Heart left ventricle (tissue), 16 donors: ENCODE measurements at regions not wholly inside any gene's neighbourhood (a gene's known extent, or its start where the extent isn't known, plus 50 kb on each side); places are given as distances from the start of the nearest gene placed in this dataset.

Experiments
- ATAC-seq, 4 donors: fragments of 200-7000 bp; cut with Tn5 transposase; one replicate each; pipeline ENCODE4 v1.9.1; 2020 to 2022; ENCODE audit warnings: moderate library complexity in 4 of 4, mild to moderate bottlenecking in 3 of 4, moderate number of reproducible peaks in 1 of 4
- DNase-seq, 5 donors: peaks; one replicate each; pipeline ENCODE4 v3.0.0-alpha.2; 2020
- H3K27ac ChIP-seq, 12 donors: fragments of 200-600 bp; sonication (generic) in 4 of 12; one replicate each; pipeline versions ENCODE4 v1.5.0 to v1.8.0; 2016 to 2022; ENCODE audit warnings: mild to moderate bottlenecking in 2 of 12
- H3K27me3 ChIP-seq, 9 donors: fragments of 200-600 bp; sonication (generic) in 2 of 9; one replicate each; pipeline versions ENCODE4 v1.5.1 to v1.8.0; 2016 to 2022; ENCODE audit warnings: mild to moderate bottlenecking in 3 of 9
- H3K36me3 ChIP-seq, 9 donors: fragments of 200-600 bp; sonication (generic) in 2 of 9; one replicate each; pipeline versions ENCODE4 v1.5.0 to v1.8.0; 2018 to 2022; ENCODE audit warnings: mild to moderate bottlenecking in 2 of 9
- H3K4me1 ChIP-seq, 12 donors: fragments of 200-600 bp; sonication (generic) in 4 of 12; one replicate each; pipeline versions ENCODE4 v1.5.0 to v1.8.0; 2016 to 2022; ENCODE audit warnings: mild to moderate bottlenecking in 3 of 12
- H3K4me3 ChIP-seq, 12 donors: fragments of 200-600 bp; sonication (generic) in 4 of 12; one replicate each; pipeline versions ENCODE4 v1.5.0 to v1.8.0; 2017 to 2022; ENCODE audit warnings: mild to moderate bottlenecking in 9 of 12, moderate library complexity in 4 of 12
- H3K9me3 ChIP-seq, 12 donors: fragments of 200-600 bp; sonication (generic) in 4 of 12; one replicate each; pipeline versions ENCODE4 v1.5.0 to v1.8.0; 2016 to 2022; ENCODE audit warnings: mild to moderate bottlenecking in 1 of 12
- POLR2A ChIP-seq, 2 donors: fragments of 450-650 bp; IDR thresholded peaks; one replicate each; pipeline ENCODE4 v1.6.1; 2017; ENCODE audit warnings: antibody characterized with exemption in 2 of 2, mild to moderate bottlenecking in 2 of 2, moderate library complexity in 2 of 2
- WGBS, 4 donors: extraction: QIAGEN DNeasy Blood & Tissue Kit in 2 of 4; methylation state at CpG; one replicate each; pipeline versions ENCODE4 v1.1.5 to v1.1.7; 2013 to 2018; 5-methylcytosine and 5-hydroxymethylcytosine counted together
- intact Hi-C, 10 donors: fragments of 100-400 bp; cut with DNase I; formaldehyde crosslinking; loops; one replicate each; pipeline versions ENCODE4 v1.11.1 to v1.14.2; 2022
- TF ChIP-seq, protein P1 (sequence below), 12 donors: fragments of 200-600 bp; sonication (generic) in 4 of 12; IDR thresholded peaks; one replicate each; pipeline versions ENCODE4 v1.5.0 to v1.8.0; 2018 to 2022; ENCODE audit warnings: antibody characterized with exemption in 12 of 12, mild to moderate bottlenecking in 5 of 12
- donor health status: ischemic (EF 13 %, LVEDD 7.1; RV severe dilation, severe dysfunction).
- donor health status: healthy with polysubstance abuse.
- donor health status: DM: no; HTN: yes; CAD: no.
- donor health status: DM: no; HTN: no; CAD: no.
- donor health status: ischemic (EF 25% LVEDD 6.9; RV normal size, moderate dysfunction).
- donor health status: ischemic (EF 25% LVEDD 5.7; RV mildly dilated, moderate dysfunction).
- donor health status: healthy.
- donor health status: DM: yes; HTN: yes; CAD: no.
- donor health status: ischemic (EF 35%, LVEDD 5.7; RV mildly dilated, moderate dysfunction).
- donor health status: nonischemic (EF 11% LVEDD 7.7; RV severe dilation, severe dysfunction).
- donor health status: DM: yes; HTN: yes; CAD: no.
- donor health status: PGD.
- donor health status: ischemic (EF 29% LVEDD 5.4; RV normal size, mild dysfunction).
- donor health status: nonischemic (EF 23%, LVEDD 6.1; RV moderate dilation, normal function).

DNA sequence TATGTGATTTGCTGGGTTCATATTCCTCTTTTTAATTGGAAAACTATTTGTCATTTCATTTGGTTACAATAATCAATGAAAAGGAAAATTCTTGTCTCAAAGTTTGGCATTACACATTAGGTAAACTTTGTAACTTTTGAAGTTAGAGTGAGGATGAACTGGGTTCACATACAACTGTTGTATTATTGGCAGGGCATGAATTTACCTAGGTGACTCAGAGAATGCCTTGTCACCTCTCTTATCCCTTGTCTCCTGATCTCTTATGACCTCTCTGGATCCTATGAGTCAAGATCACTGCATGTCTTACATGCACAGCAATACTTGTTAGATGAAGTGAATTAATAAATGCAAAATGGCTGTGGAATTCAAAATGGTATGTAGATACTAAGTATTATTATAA is 563.4 kb upstream of the GCFC2 start:
- H3K27me3 ChIP-seq, result no peaks in the 10 kb centered on the region
- no peak for TF ChIP-seq POLR2A (IDR thresholded peaks at IDR 0.05)
- TF ChIP-seq, protein P1, sequence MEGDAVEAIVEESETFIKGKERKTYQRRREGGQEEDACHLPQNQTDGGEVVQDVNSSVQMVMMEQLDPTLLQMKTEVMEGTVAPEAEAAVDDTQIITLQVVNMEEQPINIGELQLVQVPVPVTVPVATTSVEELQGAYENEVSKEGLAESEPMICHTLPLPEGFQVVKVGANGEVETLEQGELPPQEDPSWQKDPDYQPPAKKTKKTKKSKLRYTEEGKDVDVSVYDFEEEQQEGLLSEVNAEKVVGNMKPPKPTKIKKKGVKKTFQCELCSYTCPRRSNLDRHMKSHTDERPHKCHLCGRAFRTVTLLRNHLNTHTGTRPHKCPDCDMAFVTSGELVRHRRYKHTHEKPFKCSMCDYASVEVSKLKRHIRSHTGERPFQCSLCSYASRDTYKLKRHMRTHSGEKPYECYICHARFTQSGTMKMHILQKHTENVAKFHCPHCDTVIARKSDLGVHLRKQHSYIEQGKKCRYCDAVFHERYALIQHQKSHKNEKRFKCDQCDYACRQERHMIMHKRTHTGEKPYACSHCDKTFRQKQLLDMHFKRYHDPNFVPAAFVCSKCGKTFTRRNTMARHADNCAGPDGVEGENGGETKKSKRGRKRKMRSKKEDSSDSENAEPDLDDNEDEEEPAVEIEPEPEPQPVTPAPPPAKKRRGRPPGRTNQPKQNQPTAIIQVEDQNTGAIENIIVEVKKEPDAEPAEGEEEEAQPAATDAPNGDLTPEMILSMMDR (IDR thresholded peaks at IDR 0.05), result no peak
- peaks cover 0 to 4% (median 0%) of the 10 kb centered on the region in 12 donors for H3K4me1 ChIP-seq
- intact Hi-C loops, result no loop called here
- no peaks in the 10 kb centered on the region for H3K36me3 ChIP-seq
- ATAC-seq (no peak), DNase-seq (no peak)
- no peak overlapping the region for H3K27ac ChIP-seq
- H3K9me3 ChIP-seq, result no peaks in the 10 kb centered on the region
- no peak overlapping the region for H3K4me3 ChIP-seq

DNA sequence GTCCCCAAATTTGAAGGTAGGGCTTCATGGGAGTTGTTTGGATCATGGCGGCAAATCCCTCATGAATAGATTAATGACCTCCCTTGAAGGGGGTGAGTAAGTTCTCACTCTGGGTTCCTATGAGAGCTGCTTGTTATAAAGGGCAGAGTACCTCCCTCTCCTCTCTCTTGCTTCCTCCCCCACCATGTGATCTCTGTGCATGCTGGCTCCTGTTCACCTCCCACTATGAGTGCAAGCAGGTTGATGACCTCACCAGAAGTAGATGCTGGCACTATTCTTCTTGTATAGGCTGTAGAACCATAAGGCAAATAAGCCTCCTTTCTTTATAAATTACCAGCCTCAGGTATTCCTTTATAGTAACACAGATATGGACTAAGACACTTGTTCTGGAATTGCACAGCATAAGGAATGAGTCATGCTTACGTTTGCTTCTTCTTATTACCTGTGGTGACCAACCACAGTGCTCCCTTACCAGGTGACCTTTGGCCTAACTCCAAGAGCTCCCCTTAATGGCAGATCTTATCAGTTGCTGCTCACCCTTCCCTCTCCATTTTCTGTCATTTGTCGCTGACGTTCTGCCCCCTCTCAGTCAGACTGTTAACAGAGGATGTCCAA is 559.5 kb upstream of the GCFC2 start:
- Histone ChIP-seq H3K27me3 (no peaks in the 10 kb centered on the region), H3K4me1 (peaks cover 0 to 4% (median 0%) of the 10 kb centered on the region in 12 donors), H3K27ac (no peak overlapping the region), H3K9me3 (peaks cover 0 to 4% (median 0%) of the 10 kb centered on the region in 12 donors), H3K36me3 (no peaks in the 10 kb centered on the region), H3K4me3 (no peak overlapping the region)
- intact Hi-C loops, result no loop called here
- 79 to 89% (median 85%) methylated on average over 4 of the region's 4 CpGs for WGBS, 4 donors
- TF ChIP-seq POLR2A (IDR thresholded peaks at IDR 0.05), result no peak
- TF ChIP-seq, protein P1 (IDR thresholded peaks at IDR 0.05), result no peak
- ATAC-seq (no peak), DNase-seq (no peak)

DNA sequence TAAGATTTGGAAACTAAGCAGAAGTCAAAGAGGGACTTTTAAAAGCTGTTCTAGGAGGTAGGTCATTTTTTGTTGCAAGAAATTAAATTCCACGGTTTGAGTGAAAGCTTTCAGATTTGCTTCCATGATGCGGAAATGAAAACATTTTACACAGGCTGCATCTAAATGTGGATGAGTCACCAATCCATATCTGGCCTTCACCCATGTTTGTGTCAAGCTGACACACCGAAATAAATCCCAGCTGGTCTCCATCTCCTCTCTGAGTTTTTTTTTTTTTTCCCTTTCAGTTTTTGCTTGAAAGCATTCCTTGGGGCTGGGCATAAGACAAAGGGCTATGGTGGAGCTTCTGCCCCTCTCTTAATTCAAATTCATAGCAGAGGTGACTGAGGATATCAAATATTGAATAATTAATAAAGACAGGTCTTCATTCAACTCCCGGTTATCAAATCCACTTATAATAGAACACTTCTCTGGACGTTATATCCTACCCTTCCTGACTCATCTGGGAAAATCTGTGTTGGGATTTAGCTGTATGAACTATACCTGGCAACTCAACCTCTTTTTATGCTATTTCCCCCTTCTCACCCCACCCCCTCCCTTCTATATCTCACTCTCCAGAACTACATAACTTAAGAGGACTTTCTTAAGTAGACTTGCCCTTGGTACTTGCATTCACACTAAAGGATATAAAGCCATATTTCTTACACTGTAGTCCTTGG is 558.3 kb upstream of the GCFC2 start:
- H3K27me3 ChIP-seq, result no peaks in the 10 kb centered on the region
- no peak overlapping the region for H3K27ac ChIP-seq
- TF ChIP-seq POLR2A (IDR thresholded peaks at IDR 0.05), result no peak
- TF ChIP-seq, protein P1 (IDR thresholded peaks at IDR 0.05), result no peak
- H3K4me3 ChIP-seq, result no peak overlapping the region
- peaks cover 0 to 4% (median 0%) of the 10 kb centered on the region in 12 donors for H3K4me1 ChIP-seq
- intact Hi-C loops, result no loop called here
- 44 to 60% (median 49%) methylated on average over 5 of the region's 5 CpGs for WGBS, 4 donors
- H3K36me3 ChIP-seq, result no peaks in the 10 kb centered on the region
- ATAC-seq (no peak), DNase-seq (no peak)
- H3K9me3 ChIP-seq, result peaks cover 0 to 4% (median 0%) of the 10 kb centered on the region in 12 donors

DNA sequence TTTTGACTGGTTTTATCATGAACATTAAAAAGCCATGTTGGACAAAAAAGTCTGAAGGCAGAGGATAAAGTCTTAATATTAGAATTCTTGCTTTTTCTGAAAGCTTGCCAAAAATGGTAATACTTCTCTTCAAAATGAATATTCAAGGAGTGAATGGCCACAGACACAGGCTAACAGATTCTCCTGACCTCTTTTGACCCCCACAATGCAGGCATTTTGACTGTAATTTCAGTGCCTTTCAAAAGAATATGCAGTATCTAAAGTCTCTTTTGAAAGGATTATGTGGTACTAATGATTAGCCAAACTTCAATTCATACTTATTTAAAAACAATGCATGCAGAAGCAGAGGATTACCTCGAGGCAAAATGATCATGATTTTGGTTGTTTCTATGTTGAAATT is 557.8 kb upstream of the GCFC2 start:
- intact Hi-C loops, result no loop called here
- WGBS, 4 donors, result 29 to 44% (median 35%) methylated on average over 1 of the region's 1 CpG
- peaks cover 0 to 4% (median 0%) of the 10 kb centered on the region in 12 donors for H3K9me3 ChIP-seq
- H3K36me3 ChIP-seq, result no peaks in the 10 kb centered on the region
- ATAC-seq (no peak), DNase-seq (no peak)
- H3K27ac ChIP-seq, result no peak overlapping the region
- peaks cover 0 to 4% (median 0%) of the 10 kb centered on the region in 12 donors for H3K4me1 ChIP-seq
- no peak overlapping the region for H3K4me3 ChIP-seq
- TF ChIP-seq POLR2A (IDR thresholded peaks at IDR 0.05), result no peak
- TF ChIP-seq, protein P1 (IDR thresholded peaks at IDR 0.05), result no peak
- H3K27me3 ChIP-seq, result no peaks in the 10 kb centered on the region
